Neuronal stem cell (in vitro differentiated cells): ENCODE measurements at regions not wholly inside any gene's neighbourhood (a gene's known extent, or its start where the extent isn't known, plus 50 kb on each side); places are given as distances from the start of the nearest gene placed in this dataset.
"Not testable (repeated sequence)": the region's sequence is repeated elsewhere in the genome, so short reads cannot be mapped to it uniquely, and the experiment has no call there.

Experiments used
- DNase-seq: peaks from one replicate; pipeline ENCODE4 v3.0.0-alpha.2; 2013; ENCODE audit warnings: low spot score
- H2AFZ ChIP-seq: one replicate; pipeline ENCODE4 v1.6.1; 2013; ENCODE audit warnings: mild to moderate bottlenecking, low read length, inconsistent platforms
- H2AK5ac ChIP-seq: 2 replicates; pipeline ENCODE4 v1.6.1; 2013; ENCODE audit warnings: low read depth, mild to moderate bottlenecking, inconsistent platforms, low read length, moderate library complexity, mixed read lengths
- H2BK120ac ChIP-seq: 2 replicates; pipeline ENCODE4 v1.6.1; 2013; ENCODE audit warnings: low read depth, mild to moderate bottlenecking, inconsistent platforms, low read length, moderate library complexity, mixed read lengths
- H2BK12ac ChIP-seq: one replicate; pipeline ENCODE4 v1.6.1; 2013; ENCODE audit warnings: low read length, inconsistent platforms
- H2BK15ac ChIP-seq: 2 replicates; pipeline ENCODE4 v1.6.1; 2013; ENCODE audit warnings: mild to moderate bottlenecking, low read length, inconsistent platforms, mixed read lengths
- H2BK5ac ChIP-seq: one replicate; pipeline ENCODE4 v1.6.1; 2013; ENCODE audit warnings: inconsistent platforms, mild to moderate bottlenecking, low read length, moderate library complexity
- H3K14ac ChIP-seq: one replicate; pipeline ENCODE4 v1.6.1; 2013; ENCODE audit warnings: low read length, inconsistent platforms
- H3K18ac ChIP-seq: 2 replicates; pipeline ENCODE4 v1.6.1; 2013; ENCODE audit warnings: low read length, inconsistent platforms
- H3K23ac ChIP-seq: 2 replicates; pipeline ENCODE4 v1.6.1; 2013; ENCODE audit warnings: low read depth, mild to moderate bottlenecking, mixed read lengths, low read length, inconsistent platforms; ENCODE audit not compliant: poor library complexity
- H3K27ac ChIP-seq: replicated peaks from 3 replicates; pipeline ENCODE4 v1.5.1; 2013; ENCODE audit warnings: low read length, inconsistent platforms
- H3K27me3 ChIP-seq, 3 experiments: 2 replicates each; pipeline ENCODE4 v1.6.1; 2013; ENCODE audit warnings: low read length in 3 of 3, mild to moderate bottlenecking in 2 of 3, inconsistent platforms in 1 of 3, low read depth in 1 of 3, mixed read lengths in 1 of 3, moderate library complexity in 1 of 3; ENCODE audit not compliant: control insufficient read depth in 3 of 3, insufficient read depth in 3 of 3
- H3K36me3 ChIP-seq, 2 donors: replicated peaks in 1 of 2; 2 replicates each; pipeline ENCODE4 v1.6.1; 2013; ENCODE audit warnings: low read length in 2 of 2; ENCODE audit not compliant: control insufficient read depth in 2 of 2, insufficient read depth in 2 of 2
- H3K4ac ChIP-seq: 2 replicates; pipeline ENCODE4 v1.6.1; 2013; ENCODE audit warnings: inconsistent platforms, mild to moderate bottlenecking, low read length, moderate library complexity
- H3K4me1 ChIP-seq, 2 donors: 1 replicate in 1 of 2; 2 replicates in 1 of 2; pipeline ENCODE4 v1.6.1; 2013; ENCODE audit warnings: low read length in 2 of 2, low read depth in 1 of 2; ENCODE audit not compliant: control insufficient read depth in 2 of 2, insufficient read depth in 1 of 2
- H3K4me2 ChIP-seq: one replicate; pipeline ENCODE4 v1.6.1; 2013; ENCODE audit warnings: mild to moderate bottlenecking, low read length, inconsistent platforms; ENCODE audit not compliant: insufficient read depth, poor library complexity, severe bottlenecking
- H3K4me3 ChIP-seq, 2 donors: 2 replicates each; pipeline ENCODE4 v1.5.1; 2013; ENCODE audit warnings: low read length in 2 of 2, mild to moderate bottlenecking in 2 of 2, inconsistent platforms in 1 of 2, moderate library complexity in 1 of 2
- H3K79me1 ChIP-seq: one replicate; pipeline ENCODE4 v1.6.1; 2013; ENCODE audit warnings: low read depth, mild to moderate bottlenecking, inconsistent platforms, low read length, moderate library complexity
- H3K9ac ChIP-seq: one replicate; pipeline ENCODE4 v1.6.1; 2013; ENCODE audit warnings: mild to moderate bottlenecking, low read depth, low read length, inconsistent platforms; ENCODE audit not compliant: poor library complexity
- H3K9me3 ChIP-seq, 2 donors: replicated peaks in 1 of 2; 2 replicates each; pipeline versions ENCODE3 to v1.6.1; 2013; ENCODE audit warnings: low read length in 2 of 2, mild to moderate bottlenecking in 2 of 2, inconsistent platforms in 1 of 2, low read depth in 1 of 2, mixed read lengths in 1 of 2, moderate library complexity in 1 of 2; ENCODE audit not compliant: control insufficient read depth in 2 of 2, insufficient read depth in 1 of 2
- H4K8ac ChIP-seq: one replicate; pipeline ENCODE4 v1.6.1; 2013; ENCODE audit warnings: low read depth, mild to moderate bottlenecking, inconsistent platforms, low read length, moderate library complexity
- H4K91ac ChIP-seq: one replicate; pipeline ENCODE4 v1.6.1; 2013; ENCODE audit warnings: low read length, low read depth, mild to moderate bottlenecking, inconsistent platforms; ENCODE audit not compliant: poor library complexity
- WGBS, 2 donors: extraction: QIAGEN DNeasy Blood & Tissue Kit; methylation state at CpG; one replicate each; pipeline ENCODE4 v1.1.7; 2013; ENCODE audit warnings: missing lambda C conversion rate in 2 of 2, mixed read lengths in 1 of 2; ENCODE audit not compliant: insufficient read length in 2 of 2, insufficient replicate concordance in 1 of 2; ENCODE audit errors: extremely low coverage in 2 of 2; 5-methylcytosine and 5-hydroxymethylcytosine counted together

GRCh38 chr3:78344267-78344666 lies 1304.4 kb downstream of the ROBO2 start:
- not testable (repeated sequence) for H3K4me3 ChIP-seq, DNase-seq, H2BK12ac ChIP-seq, H3K4me2 ChIP-seq, H2AK5ac ChIP-seq, H3K27ac ChIP-seq, H3K36me3 ChIP-seq, H3K23ac ChIP-seq, H3K27me3 ChIP-seq, H3K14ac ChIP-seq, H4K8ac ChIP-seq, H3K9me3 ChIP-seq, H4K91ac ChIP-seq, H3K79me1 ChIP-seq, H2BK5ac ChIP-seq, H3K4ac ChIP-seq, H3K9ac ChIP-seq, H3K18ac ChIP-seq, H2BK120ac ChIP-seq, H2BK15ac ChIP-seq, H3K4me1 ChIP-seq
- no CpG with 5 or more reads among the region's 10 CpGs for WGBS, 2 donors
- H2AFZ ChIP-seq, result peak overlapping the region; percentile 49

DNA sequence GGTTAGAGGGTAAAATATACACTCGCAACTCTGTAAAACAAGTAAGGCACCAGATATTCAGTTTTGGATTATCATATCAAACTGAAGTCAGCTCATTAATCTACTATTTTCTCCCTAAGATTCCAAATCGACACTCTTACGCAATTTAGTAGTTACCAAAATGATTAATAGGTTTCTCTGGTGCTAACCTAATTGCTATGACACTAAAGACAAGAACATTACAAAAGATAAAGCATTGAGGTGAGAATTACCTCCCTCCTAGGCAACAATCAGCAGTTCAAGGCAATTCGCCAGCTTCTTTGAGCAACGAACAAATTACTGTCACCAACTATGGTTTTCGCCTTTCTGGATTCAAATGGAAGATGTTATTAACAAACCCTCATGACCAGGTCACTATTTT lies 1305.0 kb downstream of the ROBO2 start:
- Histone ChIP-seq H4K91ac (no peak overlapping the region), H3K23ac (no peak overlapping the region), H2BK120ac (no peak overlapping the region), H3K14ac (no peak overlapping the region), H3K18ac (no peak overlapping the region), H3K4me2 (no peak overlapping the region), H2AFZ (no peak overlapping the region), H2BK5ac (no peak overlapping the region), H3K79me1 (no peaks in the 10 kb centered on the region), H3K9ac (no peak overlapping the region), H3K4me1 (peaks cover 0 to 8% of the 10 kb centered on the region in 2 donors), H3K27me3 (no peaks in the 10 kb centered on the region), H3K27ac (no peak overlapping the region), H3K4me3 (no peak overlapping the region), H4K8ac (no peak overlapping the region), H2BK15ac (no peak overlapping the region), H3K9me3 (no peaks in the 10 kb centered on the region), H3K36me3 (no peaks in the 10 kb centered on the region), H3K4ac (no peak overlapping the region), H2BK12ac (no peak overlapping the region), H2AK5ac (no peak overlapping the region)
- WGBS, 2 donors, result no CpG with 5 or more reads among the region's 6 CpGs
- no peak for DNase-seq

- no peak overlapping the region for H2BK5ac ChIP-seq
- no peak overlapping the region for H3K9ac ChIP-seq
- no peak overlapping the region for H4K8ac ChIP-seq
- no peak overlapping the region for H3K4me2 ChIP-seq
- no peak overlapping the region for H2BK12ac ChIP-seq
- H4K91ac ChIP-seq, result no peak overlapping the region
- no peak overlapping the region for H2AFZ ChIP-seq
- no peak overlapping the region for H2BK15ac ChIP-seq
- no peaks in the 10 kb centered on the region for H3K9me3 ChIP-seq
- H2AK5ac ChIP-seq, result no peak overlapping the region
- no peaks in the 10 kb centered on the region for H3K27me3 ChIP-seq
- H3K14ac ChIP-seq, result no peak overlapping the region
- H3K27ac ChIP-seq, result no peak overlapping the region
- peaks cover 0 to 8% of the 10 kb centered on the region in 2 donors for H3K4me1 ChIP-seq
- DNase-seq, result no peak
- WGBS, 2 donors, result no CpG with 5 or more reads among the region's 2 CpGs
- no peak overlapping the region for H2BK120ac ChIP-seq
- no peak overlapping the region for H3K4me3 ChIP-seq
- H3K4ac ChIP-seq, result no peak overlapping the region
- H3K23ac ChIP-seq, result no peak overlapping the region
- no peak overlapping the region for H3K18ac ChIP-seq
- no peaks in the 10 kb centered on the region for H3K79me1 ChIP-seq
- H3K36me3 ChIP-seq, result no peaks in the 10 kb centered on the region
Observed at GRCh38 chr3:78347176-78347575, 1307.3 kb downstream of the ROBO2 start.

DNA sequence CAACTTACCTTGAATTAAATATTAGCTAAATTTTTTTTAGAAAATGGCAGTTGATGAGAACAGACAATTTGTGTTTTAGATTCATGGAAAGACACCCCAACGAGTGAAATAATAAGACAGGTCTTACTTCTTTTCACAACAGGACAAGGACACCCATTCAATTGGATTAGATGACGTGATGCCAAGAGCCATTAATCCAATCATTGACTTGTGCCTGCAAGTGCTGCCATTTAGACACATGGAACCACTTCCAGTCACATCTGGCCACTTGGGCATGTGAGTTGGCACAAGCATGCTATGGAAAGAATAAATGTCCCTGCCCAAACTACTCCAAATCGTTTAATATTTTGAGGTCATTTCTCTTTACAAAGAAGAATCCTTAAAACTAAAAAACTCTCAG lies 1308.8 kb downstream of the ROBO2 start:
- H3K4me2 ChIP-seq, result no peak overlapping the region
- H3K18ac ChIP-seq, result no peak overlapping the region
- DNase-seq, result no peak
- no peaks in the 10 kb centered on the region for H3K79me1 ChIP-seq
- H4K91ac ChIP-seq, result no peak overlapping the region
- H3K4me3 ChIP-seq, result no peak overlapping the region
- no peak overlapping the region for H2AK5ac ChIP-seq
- H2BK120ac ChIP-seq, result no peak overlapping the region
- no peak overlapping the region for H4K8ac ChIP-seq
- no peak overlapping the region for H3K23ac ChIP-seq
- H3K4me1 ChIP-seq, result peaks cover 0 to 8% of the 10 kb centered on the region in 2 donors
- no peak overlapping the region for H2BK5ac ChIP-seq
- H3K36me3 ChIP-seq, result no peaks in the 10 kb centered on the region
- no peak overlapping the region for H3K14ac ChIP-seq
- no peak overlapping the region for H2BK15ac ChIP-seq
- WGBS, 2 donors, result no CpG with 5 or more reads among the region's 3 CpGs
- H3K9me3 ChIP-seq, result no peaks in the 10 kb centered on the region
- no peak overlapping the region for H2AFZ ChIP-seq
- H3K27me3 ChIP-seq, result no peaks in the 10 kb centered on the region
- H3K9ac ChIP-seq, result no peak overlapping the region
- no peak overlapping the region for H2BK12ac ChIP-seq
- H3K4ac ChIP-seq, result no peak overlapping the region
- no peak overlapping the region for H3K27ac ChIP-seq
